HG02973 (cell line): ENCODE measurements at regions not wholly inside any gene's neighbourhood (a gene's known extent, or its start where the extent isn't known, plus 50 kb on each side); places are given as distances from the start of the nearest gene placed in this dataset.
"Not testable (repeated sequence)": the region's sequence is repeated elsewhere in the genome, so short reads cannot be mapped to it uniquely, and the experiment has no call there.

Experiments
- ATAC-seq: cut with Tn5 transposase; IDR thresholded peaks from one replicate; pipeline ENCODE4 v1.9.1; 2021; ENCODE audit warnings: moderate library complexity; ENCODE audit not compliant: unreplicated experiment

GRCh38 chr2:111282162-111282561, 161.4 kb downstream of the BCL2L11 start:
- ATAC-seq: not testable (repeated sequence)

- ATAC-seq: not testable (repeated sequence)
These were observed 167.2 kb downstream of the BCL2L11 start for GRCh38 chr2:111287646-111288568.

- ATAC-seq: not testable (repeated sequence)
These were observed 169.7 kb downstream of the BCL2L11 start for GRCh38 chr2:111290370-111290769.

GRCh38 chr2:111291566-111291965, 170.9 kb downstream of the BCL2L11 start:
- not testable (repeated sequence) for ATAC-seq

GRCh38 chr2:111292232-111292968, 171.7 kb downstream of the BCL2L11 start:
- ATAC-seq: not testable (repeated sequence)

GRCh38 chr2:111294699-111295098, 174.0 kb downstream of the BCL2L11 start:
- ATAC-seq: not testable (repeated sequence)

GRCh38 chr2:111296122-111296804, 175.5 kb downstream of the BCL2L11 start:
- not testable (repeated sequence) for ATAC-seq

- not testable (repeated sequence) for ATAC-seq
These were observed 176.4 kb downstream of the BCL2L11 start for GRCh38 chr2:111297128-111297527.

- not testable (repeated sequence) for ATAC-seq
These were observed 178.2 kb downstream of the BCL2L11 start for GRCh38 chr2:111298927-111299326.

- not testable (repeated sequence) for ATAC-seq
These were observed 178.9 kb downstream of the BCL2L11 start for GRCh38 chr2:111299635-111300034.

GRCh38 chr2:111301677-111302076, 181.0 kb downstream of the BCL2L11 start:
- ATAC-seq: not testable (repeated sequence)

GRCh38 chr2:111302397-111303218, 181.9 kb downstream of the BCL2L11 start:
- ATAC-seq: not testable (repeated sequence)

- ATAC-seq: not testable (repeated sequence)
These were observed 186.6 kb downstream of the BCL2L11 start for GRCh38 chr2:111307302-111307701.

GRCh38 chr2:111309231-111310075, 188.7 kb downstream of the BCL2L11 start:
- not testable (repeated sequence) for ATAC-seq

GRCh38 chr2:111310395-111310794, 189.7 kb downstream of the BCL2L11 start:
- not testable (repeated sequence) for ATAC-seq

GRCh38 chr2:111311568-111311967, 190.9 kb downstream of the BCL2L11 start:
- not testable (repeated sequence) for ATAC-seq

GRCh38 chr2:111312897-111313607, 192.3 kb downstream of the BCL2L11 start:
- not testable (repeated sequence) for ATAC-seq

GRCh38 chr2:111313711-111314110, 193.0 kb downstream of the BCL2L11 start:
- ATAC-seq: not testable (repeated sequence)
